GM19463 (cell line): ENCODE measurements at regions not wholly inside any gene's neighbourhood (a gene's known extent, or its start where the extent isn't known, plus 50 kb on each side); places are given as distances from the start of the nearest gene placed in this dataset.
"Not testable (repeated sequence)": the region's sequence is repeated elsewhere in the genome, so short reads cannot be mapped to it uniquely, and the experiment has no call there.

Experiments
- ATAC-seq: cut with Tn5 transposase; IDR thresholded peaks from one replicate; pipeline ENCODE4 v1.9.1; 2021; ENCODE audit warnings: mild to moderate bottlenecking, moderate library complexity; ENCODE audit not compliant: unreplicated experiment

DNA sequence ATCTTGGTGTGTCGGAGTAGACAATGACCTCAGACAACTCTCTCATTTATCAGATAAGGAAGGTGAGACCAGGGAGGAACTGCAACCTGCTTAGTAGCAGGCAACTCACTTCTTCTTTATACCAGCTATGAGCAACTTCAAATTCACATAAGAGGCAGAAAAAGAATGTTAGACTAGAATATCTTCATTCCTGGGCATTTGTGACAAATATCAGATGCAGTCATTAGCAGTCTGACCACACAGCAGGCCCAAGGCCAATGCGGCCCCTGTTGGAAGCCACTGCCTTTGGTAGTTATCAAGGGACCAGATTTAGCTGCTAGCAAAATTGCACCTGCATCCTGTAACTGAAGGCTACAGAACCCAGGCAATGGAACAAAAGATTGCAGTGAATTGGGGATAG, 219.2 kb upstream of the RASGEF1B start:
- ATAC-seq: no peak

DNA sequence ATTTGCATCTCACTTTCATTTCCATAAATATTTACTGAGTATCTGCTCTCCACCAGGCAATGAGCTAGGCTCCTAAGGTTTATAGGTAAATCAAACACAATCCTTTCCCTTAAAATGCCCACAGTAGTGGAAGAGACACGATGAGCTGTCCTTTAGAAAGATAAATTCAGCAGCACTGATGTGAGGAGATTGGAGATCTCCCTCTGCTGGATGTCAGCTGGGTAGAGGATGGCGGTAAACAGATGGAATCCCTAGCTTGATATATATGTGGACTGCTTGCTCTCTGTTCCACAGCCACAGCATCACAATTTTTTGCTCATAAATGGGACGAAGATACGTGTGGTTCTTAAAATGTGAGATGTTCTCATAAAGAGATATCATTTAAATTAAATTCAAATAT, 216.4 kb upstream of the RASGEF1B start:
- no peak for ATAC-seq

DNA sequence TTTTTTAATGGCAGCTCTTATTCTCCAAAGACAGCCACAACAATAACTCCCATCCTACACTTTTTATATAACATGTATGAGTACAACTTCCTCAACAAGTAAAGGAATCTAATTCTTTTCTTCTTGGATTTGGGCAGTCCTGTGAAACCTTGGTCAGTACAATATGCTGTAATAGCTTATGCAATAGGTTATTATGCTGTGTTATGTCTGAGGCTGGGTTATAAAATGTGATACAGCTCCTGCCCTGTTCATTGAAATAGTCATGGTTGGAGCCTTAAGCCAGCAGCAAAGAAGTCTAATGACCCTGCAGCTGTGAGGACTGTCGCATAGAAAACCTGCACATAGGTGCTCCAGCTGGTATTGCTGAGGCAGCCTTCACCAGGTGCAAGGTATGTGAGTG, 215.8 kb upstream of the RASGEF1B start:
- no peak for ATAC-seq

DNA sequence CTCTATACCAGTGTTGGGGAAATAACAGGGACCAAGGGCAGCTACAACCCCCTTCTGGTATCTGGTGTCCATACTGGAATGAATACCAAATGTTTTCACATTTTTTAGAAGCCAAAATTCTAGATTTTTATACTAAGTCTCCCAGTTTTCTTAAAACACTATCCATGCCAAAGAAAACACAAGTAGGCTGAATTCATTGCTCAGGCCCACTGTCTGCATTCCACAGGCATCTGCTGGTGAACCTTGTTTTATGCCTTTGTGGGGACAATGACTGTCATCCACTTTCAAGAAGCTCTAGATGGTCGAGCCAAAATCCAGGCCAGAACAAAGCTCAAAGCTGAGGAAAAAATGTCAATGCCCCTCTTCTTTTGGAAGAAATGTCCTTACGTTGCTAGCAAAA, 213.4 kb upstream of the RASGEF1B start:
- ATAC-seq: no peak

DNA sequence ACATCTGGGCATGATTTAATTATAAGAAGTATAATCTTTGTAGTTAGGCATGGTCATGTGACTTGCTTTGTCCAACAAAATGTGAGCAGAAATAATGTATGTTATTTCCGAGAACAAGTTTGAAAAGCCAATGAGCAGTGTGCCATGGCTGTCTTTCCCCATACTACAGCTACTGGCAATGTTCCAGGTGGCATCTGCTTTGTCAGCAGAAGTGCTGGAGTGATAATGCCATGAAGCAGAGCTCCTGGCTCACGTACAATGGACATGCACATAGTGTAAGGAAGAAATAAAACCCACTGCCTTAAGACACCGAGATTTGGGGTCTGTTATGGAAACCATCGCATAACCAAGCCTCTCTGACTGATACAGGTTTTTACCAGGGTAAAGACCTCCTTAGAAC, 212.6 kb upstream of the RASGEF1B start:
- no peak for ATAC-seq

DNA sequence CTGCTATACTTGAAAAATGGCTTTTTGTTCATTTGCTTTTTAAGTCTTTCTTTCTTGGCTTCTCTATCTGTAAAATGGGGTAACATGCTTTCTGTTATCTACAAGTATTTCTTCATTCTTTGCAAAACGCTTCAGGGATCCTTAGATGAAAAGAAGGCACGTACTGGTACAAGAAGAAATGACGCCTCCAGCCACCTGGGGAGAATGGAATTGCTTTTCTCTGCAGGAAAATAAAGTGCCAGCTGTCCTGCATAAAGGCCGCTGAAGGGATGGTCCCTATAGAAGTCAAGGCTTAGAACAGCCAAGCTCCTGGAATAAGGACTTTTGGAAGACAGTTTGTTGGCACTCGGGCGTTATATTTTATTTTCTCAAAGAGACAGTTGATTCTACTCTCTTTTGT, 210.8 kb upstream of the RASGEF1B start:
- no peak for ATAC-seq

DNA sequence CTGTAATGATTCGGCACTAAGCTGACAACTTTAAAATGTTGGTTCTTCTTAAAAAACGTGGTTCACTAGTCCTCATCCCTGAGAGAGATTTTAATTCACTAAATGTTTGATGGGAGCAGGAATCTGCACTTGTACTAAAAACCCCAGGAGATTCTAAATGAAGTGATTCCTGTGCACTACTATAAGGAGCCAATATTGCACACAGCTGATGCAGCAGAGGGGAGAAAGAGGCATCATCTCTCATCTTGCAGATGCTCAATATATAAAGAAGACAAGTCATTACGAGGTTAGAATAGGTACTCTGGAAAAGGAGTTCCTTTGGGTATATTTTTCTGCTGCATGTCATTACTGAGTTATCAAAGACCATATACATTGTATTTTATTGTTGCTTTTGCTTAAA, 207.6 kb upstream of the RASGEF1B start:
- ATAC-seq: no peak

DNA sequence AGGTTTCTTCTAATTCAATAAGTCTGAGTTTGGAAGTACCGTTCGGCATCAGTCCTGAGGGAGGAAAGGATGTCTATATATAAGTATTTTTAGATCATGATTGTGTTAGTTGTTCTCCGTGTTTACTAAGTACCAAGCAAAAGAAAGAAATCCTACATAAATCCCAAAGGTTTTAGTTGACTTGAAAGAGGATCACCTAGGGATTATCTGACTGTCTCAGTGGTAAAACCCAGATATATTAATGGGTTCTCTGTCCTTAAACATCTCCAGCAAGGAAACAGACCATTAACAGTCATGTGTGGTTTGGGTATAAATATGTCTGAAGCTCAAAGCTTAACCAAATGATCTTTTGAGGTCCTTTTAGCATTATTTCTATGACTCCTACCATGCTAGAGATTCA, 207.1 kb upstream of the RASGEF1B start:
- no peak for ATAC-seq

DNA sequence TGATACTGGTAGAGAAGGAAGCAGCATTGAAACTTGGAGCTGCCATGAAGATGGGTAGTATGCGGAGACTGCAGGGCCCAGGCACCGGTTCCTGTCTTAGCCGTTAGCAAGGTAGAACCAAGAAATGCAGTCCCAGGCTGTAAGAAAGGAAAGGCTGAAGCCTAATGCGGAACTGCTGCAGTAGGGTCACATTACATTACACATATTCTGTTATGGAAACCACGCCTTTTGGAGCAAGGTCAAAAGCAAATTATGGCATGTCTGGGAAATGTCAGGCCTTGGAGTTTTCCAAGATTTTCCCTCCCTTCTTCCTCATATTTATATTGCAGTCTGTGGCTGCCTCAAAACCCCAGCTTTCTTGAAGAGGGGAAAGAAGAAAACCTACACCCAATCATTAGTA, 204.8 kb upstream of the RASGEF1B start:
- no peak for ATAC-seq

DNA sequence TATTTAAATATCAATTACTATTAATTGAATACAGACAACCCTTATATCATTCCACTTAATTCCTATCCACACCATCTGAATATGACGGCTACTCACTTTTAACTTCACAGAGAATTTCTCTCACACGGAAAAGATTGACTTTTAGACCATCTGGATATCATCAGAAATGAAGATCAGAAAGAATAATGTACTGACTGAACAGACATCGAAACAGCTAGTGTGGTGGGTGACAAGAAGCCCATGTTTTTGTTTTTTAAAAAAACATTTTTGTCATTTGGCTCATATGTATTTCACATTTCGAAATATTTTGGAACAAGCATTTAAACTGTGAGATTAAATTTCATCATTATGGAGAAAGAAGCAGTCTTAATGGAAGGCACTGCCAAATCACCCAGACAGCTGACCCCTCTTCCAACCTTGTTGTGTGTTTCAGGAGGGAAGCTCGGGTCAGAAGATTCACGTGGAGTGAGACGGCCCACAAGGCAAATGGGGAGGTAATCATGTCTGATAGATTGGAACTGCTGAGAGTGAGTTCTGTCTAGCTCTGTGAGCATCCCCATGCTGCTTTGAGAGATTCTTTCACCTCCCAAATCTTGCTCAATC, 204.2 kb upstream of the RASGEF1B start:
- ATAC-seq: no peak

DNA sequence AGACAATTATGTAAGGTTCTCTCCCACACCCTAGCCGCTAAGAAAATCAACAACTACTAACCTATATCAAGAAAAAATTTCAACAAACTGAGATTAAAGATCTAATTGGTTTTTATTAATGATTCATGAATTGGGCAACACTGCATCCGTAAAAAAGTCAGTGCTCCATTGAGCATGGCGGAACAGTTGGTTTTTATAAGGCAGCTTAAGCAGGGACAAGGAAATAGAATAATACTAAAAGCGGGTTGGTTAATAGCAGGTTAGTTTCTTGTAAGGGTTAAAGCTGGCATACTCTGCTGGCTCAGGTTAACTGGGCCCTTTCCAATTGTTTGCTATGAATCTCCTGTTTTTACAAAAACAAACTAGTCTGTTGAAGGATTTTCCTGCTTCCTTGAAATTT, 202.3 kb upstream of the RASGEF1B start:
- ATAC-seq: no peak

DNA sequence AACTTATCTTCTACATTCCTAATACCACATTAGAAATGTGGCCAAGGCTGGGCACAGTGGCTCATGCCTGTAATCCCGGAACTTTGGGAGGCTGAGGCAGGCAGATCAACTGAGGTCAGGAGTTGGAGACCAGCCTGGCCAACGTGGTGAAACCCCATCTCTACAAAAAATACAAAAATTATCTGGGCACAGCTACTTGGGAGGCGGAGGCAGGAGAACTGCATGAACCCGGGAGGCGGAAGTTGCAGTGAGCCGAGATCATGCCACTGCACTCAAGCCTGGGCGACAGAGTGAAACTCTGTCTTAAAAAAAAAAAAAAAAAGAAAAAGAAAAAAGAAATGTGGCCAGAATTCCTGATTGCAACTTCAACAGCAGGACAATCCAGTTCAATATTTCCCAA, 196.6 kb upstream of the RASGEF1B start:
- ATAC-seq: not testable (repeated sequence)

DNA sequence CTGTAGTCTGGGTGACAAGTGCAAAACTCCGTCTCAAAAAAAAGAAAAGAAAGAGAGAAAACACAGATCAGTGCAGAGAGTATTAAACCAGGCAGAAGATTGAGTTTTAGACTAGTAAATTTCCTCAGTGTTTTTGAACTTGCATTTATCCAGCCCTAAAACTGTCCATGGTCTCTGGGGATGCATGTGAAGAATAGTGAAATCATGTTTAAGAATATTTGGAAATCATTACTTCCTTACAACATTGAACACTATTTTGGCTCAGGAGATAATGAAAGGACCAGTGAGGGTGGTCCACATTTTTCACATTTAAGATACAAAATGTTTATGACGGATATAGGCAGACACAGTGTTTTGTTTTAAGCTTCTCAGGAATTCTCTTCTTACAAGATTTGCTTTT, 195.8 kb upstream of the RASGEF1B start:
- no peak for ATAC-seq

DNA sequence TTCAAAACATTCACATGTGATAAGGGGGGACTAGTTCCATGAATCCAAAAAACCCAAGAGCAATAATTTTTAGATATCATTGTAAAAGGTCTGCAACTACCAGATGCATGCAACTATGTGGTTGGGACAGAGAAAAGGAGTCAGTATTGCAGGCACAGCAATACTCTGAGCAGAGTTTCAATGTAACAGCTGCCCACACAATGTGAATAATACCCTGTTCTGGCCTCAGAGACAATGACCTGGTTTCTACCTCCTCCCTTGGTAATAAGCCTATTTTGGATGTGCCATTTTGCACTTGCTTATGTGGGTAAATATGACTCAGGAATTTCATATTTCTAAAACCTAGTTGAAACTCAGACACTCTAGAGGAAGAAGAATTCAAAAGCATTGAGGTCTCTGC, 194.8 kb upstream of the RASGEF1B start:
- ATAC-seq: no peak

DNA sequence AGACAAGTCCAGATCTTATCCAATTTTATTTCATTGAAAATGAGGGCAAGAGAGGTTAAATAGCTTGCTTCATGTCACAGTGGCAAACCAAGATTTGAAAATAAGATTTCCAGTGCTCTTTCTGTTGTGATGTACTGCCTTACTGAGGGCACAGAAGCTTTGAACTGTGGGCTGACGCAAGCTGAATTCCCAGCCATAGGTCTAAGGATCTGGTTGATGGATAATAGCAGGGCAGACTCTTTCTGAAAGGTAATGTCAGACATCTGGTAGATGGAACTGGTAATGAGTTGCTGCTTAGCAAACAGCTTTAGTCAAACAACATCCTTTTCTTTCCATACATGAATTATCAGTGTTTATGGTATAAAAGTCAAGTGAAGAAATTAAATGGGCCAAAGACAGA, 193.9 kb upstream of the RASGEF1B start:
- no peak for ATAC-seq

DNA sequence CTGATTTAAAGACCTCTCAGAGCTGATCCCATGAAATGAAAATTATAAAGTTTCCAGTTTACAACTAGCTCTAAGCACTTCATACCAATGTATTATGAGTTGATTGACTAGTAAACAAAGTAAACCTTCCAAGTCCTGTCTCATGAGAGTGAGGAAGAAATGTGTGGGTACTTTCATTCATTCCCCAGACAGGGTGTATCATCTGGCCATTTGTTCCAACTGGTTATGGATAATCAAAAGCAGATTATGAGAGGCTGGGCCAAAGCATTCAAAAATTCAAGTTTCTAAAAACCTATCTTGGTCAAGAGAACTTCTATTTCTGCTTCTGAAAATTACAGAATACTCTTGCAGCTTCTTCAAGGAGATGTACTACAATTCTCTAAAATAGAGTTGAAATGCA, 193.3 kb upstream of the RASGEF1B start:
- ATAC-seq: no peak

DNA sequence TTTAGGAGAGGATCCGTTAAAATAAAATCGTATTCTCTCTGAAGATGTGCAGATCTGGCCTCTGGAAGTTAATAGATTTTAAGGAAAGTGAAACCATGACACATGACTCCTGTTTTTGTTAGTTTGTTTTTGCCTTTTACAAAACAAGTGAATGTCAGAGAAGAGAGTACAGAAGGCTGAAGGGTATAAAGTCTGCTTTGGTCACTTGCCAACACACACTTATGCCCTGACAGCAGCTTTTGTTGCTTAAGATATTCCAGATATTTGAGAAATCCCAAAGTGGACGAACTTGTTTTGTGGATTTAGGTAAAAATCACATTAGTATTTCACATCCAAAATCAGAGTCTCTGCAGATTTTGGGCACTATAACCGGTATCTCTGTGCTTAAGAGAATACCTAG, 192.4 kb upstream of the RASGEF1B start:
- ATAC-seq: no peak

DNA sequence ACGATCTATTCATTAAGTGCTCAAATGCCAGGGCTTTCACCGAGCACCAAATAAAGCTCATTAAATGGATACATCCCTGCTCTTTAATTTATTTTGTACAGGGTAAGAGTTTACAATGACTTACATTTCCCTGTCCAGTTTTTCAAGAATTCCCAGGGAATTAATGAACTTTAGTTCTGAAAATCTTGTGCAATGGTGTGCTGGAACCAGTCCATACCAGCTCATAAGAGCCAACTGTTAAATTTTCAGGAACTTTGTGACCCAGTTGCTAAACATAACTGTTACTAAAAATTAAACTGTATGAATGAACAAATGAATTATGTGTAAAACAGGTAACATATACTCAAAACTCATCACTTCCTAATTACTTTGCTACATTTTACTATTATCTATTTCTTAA, 191.7 kb upstream of the RASGEF1B start:
- ATAC-seq: no peak

DNA sequence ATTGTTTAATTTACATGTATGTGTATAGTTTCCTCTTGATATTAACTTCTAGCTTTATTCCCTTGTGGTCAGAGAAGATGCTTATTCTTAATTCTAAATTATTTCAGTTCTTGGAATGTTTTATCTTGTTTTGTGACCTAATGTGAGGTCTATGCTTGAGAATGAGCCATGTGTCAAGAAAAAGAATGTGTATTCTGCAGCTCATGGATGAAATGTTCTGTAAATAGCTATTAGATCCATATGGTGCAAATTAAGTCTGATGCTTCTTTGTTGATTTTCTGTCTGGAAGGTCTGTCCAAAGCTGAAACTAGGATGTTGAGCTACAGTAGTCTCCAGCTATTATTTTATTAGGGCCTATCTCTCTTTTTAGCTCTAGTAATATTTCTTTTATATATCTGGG, 187.3 kb upstream of the RASGEF1B start:
- no peak for ATAC-seq

DNA sequence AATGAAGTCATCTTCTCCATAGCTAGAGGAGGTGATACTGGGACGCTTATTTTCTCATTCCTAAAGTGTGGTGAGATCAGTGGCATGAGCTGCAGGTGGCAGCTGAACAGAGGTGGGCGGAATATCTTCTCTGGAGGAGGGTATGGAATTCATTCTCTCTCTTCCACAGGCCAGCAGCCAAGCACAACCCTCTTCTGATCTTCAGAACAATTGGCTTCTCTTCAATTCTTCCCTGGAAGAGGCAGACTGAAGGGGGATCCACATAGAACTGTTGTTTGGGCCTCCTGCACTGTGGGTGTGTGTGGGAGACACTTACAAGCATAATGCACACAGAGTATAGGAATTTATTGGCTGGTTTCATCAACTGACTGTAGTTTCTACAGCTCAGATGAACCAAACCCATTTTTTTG, 180.4 kb upstream of the RASGEF1B start:
- no peak for ATAC-seq

DNA sequence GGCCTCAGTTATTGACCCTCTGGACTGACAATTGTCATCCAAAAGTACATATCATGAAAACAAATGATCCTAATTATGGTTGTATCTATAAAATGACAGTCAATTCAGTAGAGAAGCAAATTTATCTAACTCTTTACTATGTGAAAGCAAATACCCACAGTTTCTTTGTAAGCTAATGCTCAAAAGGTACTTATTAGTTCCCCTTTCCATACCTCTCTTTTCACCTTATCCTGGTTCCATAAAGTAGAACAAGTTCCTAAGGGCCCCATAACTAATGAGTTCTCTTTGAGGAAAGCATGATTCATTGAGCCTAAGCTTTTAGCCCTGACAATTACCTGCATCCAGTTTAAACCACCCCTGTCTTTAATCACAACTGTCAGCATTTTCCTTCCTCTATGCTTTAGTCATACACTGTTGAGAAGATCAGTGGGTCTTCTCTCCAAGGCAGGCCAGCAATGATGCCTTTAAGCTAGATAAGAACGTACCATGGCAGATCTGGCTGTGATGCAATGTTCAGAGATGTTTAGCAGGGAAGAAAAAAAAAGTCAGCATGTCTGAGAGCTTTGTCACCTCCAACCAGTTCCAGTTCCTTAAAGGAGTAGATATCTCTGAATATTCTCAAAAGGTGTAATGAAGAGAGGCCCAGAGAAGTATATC, 179.7 kb upstream of the RASGEF1B start:
- ATAC-seq: no peak

DNA sequence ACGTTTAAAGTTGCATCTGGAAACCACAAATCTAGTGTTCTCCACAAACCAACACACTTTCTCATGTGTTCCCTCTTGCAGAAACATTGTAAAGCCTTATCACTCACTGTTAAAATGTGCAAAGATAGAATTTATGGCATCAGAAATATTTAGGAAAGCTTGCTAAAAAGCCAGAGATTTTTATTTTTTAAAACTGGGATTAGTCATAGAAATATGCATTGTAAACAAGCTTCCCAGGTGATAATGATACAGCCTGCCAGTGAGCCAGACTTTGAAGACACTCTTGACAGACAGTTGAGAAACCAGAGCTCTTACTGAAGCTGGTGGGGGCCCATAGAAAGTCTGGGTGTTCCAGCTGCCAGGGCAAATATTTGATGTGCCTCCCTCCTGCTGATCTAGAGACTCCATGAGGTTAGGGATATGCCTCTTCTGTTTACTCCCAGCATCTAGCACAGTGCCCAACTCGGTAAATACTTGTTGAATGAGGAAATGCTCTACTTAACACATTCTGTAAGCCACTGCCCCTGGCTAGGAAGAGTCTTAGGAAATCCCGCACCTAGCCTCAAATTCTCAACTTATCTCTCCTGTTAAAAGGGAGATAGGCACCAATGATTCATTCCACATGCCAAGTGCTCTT, 179.0 kb upstream of the RASGEF1B start:
- no peak for ATAC-seq
